ENCODE measurements at regions not wholly inside any gene's neighbourhood (a gene's known extent, or its start where the extent isn't known, plus 50 kb on each side); places are given as distances from the start of the nearest gene placed in this dataset.

DNA sequence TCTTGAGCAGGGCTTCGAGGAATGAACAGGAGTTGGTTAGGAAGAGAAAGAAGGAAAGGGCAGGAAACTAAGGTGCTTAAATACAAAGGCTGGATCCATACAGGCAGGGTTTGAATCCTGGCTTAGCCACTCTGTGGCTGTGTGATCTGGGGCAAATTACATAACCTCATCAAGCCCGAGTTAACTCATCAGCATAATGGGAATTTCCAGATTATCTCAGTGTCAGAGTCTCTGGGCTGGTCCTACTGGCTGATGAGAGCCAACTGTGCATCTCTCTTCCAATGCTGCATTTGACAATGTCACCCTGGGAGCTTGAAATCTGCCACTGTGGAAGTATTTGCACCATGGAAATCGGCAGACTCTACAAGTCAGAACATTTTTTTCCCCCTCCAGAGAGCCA lies 83.8 kb upstream of the SLC6A6 start:
- DNase-seq: peak in 2 of 4 experiments; percentile 11 to 30

DNA sequence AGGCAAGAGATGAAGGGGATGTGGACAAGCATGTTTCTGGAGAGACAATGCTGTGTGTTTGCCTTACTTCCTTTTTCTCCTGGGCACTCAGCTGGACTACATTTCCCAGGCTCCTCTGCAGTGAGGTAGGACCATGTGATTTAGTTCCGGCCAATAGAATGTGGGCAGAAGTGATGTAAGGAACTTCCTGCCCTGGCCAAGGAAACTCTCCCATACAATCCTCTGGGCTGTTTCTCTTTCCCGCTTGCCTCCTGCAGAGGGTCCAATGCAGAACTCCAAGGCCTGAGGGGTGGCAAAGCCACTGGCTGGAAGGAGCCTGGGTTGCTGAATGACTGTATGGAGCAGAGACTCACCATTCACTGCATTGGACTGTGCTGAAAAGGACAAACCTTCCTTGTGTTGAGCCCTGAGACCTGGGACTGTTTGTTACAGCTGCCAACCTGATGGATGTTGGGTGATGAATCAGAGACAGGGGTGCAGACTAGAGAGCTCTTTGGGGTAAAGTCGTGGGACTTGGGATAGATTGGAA lies 82.7 kb upstream of the SLC6A6 start:
- peak; percentile 86 to 93 (median 90) for DNase-seq

DNA sequence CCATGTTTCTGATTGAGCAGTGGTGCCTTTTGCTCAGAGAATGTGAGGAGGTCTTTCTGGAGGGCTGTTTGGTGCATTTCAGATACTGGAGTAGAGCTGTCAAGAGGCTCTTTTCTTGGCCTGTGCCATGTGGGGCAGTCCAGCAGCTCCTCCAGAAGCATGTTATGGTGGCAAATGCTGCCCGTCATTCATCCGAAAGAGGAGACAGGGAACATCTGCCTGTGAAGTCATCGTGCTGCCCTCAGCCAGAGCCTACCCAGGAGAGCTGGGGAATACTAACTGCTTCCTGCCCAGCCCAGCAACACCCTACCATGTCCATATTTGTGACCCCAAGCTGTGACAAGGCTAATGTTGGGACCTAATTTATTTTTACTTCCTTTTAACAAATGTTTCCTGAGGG lies 82.2 kb upstream of the SLC6A6 start:
- no peak for DNase-seq

DNA sequence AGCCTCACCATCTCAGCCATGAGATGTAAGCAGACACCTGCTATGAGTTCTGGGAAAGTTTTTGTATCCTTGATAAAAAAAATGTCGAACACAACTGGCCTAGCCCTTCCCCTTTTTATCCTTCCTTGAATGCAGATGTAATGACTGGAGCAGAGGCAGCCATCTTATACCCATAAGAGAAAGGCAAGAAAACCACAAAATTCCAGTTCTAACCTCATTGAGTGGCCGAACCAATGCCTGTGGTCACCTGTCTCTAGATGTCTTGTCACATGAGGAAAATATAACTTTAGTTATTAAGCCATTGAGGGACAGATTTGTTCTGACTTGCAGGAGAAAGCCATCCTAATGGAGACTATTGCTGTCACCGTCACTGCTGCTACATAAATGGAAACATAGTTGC lies 80.4 kb upstream of the SLC6A6 start:
- DNase-seq: no peak

DNA sequence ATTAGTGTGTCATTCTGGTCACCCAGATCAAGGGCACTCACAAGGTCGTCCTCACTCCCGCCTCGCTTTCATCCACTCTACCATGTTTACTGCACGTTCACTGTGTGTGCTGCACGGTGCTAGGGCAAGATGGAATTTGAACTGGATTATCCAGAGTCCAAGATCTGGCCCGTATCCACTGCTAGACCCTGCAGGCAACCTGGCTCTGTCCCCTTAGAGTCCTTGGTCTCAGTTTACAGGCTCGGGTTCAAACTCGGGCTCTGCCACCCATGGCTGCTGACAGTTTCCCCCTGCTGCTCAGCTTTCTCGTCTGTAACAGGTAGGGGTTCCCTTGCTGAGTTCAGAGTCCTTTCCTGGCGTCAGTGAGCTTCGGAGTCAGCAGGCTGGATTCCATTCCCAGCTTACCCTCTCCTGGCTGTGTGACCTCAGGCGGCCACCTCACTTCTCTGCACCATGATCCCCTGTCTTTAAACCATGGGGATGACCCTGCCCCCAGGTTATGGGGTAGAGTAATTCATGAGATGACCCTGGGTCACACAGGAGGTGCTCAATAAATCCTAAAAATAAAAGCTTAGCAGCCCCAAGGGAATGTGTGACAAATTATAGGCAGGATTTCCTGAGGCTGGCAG lies 79.6 kb upstream of the SLC6A6 start:
- no peak for DNase-seq

DNA sequence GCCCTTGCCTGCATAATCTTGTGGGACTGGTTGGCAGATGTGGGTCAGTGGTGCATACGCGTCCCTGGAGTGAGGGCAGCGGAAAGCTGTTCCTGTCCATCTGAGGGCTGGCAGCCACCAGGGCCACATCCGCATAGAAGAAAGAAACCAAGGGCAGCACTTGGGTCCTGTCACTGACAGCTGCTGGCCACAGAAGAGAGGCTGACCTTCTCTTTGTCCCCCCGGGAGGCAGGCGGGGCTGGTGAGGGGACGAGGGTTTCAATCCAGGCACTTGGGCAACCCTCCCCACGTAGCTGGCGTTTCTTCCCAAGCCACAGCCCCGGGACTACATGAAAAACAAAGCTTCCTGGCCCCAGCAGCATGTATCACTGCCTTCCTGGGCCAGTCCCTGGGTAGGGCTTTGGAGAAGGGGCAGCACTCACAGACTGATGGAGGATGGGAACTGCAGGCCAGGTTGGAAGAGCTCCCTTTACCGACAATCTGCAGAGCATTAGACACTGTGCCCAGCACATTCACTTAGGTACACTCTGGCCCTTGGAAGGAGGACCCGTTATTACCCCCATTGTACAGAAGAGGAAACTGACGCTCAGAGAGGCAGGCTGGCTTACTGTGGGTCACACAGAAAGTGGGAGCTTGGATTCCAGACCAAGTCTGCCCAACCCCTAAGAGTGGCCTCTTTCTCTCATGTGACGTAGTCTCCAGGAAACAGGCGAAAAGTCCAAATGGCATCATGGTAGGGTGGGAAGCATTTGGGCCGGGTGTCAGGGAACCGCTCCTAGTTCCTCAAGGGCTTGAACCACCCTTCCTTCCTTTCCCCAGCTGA lies 78.8 kb upstream of the SLC6A6 start:
- no peak for DNase-seq

DNA sequence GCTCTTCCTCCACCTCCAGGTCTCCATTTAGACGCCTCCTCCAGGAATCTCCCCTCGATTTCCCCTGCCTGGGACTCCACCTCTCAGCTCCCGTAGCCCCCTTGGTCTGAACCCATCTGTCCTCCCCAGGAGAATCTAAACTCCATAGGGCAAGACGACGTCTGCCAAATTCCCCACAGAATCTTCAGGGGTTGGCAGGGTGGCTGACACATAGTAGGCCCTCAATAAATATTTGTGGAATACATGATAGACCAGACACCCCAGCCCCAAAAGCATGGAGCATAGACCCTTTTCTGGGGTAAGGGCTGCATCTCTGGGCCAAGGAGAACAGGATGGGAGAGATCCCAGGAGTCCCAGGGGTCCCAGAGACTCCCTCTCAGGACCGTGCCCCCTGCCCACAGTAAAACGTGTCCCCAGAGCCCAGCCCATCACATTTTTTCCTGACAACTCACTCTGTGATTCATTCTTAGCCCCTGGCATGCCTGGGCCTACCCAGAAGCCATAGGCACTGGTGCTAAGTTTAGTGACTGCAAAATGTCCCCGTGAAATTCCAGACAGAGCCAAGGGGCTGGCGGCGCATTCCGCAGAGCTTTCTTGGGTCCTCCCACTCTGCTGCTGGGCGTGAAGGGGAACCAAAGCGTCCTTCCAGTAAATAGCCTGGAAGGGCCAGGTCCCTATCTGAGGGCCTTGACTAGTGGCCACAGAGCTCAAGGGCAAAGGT lies 78.0 kb upstream of the SLC6A6 start:
- no peak for DNase-seq

DNA sequence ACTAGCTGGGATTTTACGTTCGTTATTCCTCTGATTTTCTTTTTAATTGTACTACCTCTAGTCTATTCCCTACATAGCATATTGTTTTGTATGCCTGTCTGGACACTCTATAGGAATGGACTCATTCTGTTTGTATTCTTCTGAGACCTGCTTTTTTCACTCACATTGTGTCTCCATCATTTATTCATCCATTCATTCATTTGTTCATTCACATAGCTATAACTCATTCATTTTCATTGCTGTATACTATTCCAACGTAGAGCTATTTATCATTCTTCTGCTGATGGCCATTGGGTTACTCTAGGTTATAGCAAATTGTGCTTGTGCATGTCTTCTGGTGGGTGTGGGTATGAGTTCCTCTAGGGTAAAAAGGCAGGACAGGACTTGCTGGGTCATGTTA lies 74.0 kb upstream of the SLC6A6 start:
- DNase-seq: no peak

DNA sequence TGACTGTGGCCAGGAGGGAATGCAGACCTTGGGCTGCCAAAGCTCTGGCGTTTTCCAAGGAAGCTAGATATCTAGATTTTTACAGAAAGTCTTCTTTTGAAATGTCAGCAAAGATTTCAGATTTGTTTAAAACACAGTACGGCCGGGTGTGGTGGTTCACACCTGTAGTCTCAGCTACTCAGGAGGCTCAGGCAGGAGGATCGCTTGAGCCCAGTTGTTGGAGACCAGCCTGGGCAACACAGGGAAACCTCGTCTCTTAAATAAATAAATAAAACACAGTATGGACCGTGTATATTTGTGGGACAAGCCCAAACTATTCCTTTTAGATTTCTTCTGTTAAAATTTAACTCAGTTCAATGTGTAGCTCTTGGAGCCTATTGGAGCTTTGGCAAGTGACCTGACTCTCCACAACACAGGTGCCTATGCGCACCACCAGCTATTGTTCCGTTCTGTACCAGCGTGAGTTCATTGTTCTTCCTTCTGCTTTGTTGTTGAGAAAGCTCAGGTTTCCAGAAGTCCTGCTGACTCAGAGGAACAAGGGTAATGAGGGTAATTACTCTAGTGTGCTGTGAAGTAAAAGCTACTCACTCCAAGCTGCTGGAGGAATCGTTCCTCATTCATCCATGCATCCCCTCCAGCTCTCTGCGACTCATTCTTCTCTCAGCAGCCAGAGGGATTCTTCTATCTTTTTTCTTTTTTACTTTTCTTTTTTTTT lies 73.1 kb upstream of the SLC6A6 start:
- peak; percentile 44 to 69 (median 60) for DNase-seq

DNA sequence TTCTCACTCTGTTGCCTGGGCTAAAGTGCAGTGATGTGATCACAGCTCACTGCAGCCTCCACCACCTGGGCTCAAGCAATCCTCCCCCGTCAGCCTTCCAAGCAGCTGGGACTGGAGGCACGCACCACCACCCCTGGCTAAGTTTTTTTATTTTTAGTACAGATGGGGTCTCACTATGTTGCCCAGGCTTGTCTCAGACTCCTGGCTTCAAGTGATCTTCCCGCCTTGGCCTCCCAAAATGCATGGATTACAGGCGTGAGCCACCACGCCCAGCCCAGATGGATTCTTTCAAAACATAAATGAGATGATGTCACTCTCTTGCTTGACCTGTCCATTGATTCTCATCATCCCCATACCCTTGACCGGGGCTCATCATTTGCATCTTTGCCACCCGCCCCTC lies 72.6 kb upstream of the SLC6A6 start:
- no peak for DNase-seq

DNA sequence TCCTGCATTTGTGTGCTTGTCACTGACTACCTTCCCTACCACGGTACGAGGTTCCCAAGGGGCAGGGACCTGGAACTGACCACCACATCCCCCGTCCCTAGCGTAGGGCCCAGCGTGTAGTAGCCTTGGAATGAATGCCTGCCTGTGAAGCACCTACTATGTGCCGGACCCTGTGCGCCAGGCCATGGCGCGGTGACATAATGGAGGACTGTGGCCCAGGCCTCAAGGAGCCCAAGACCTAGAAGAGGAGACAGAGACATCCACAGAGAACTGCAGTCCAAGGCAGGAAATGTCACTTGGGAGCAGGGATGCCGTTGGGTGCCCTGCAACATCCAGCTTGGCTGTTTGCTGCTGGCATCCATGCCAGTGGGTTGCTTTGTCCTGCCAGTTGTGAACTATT lies 71.9 kb upstream of the SLC6A6 start:
- DNase-seq: no peak

DNA sequence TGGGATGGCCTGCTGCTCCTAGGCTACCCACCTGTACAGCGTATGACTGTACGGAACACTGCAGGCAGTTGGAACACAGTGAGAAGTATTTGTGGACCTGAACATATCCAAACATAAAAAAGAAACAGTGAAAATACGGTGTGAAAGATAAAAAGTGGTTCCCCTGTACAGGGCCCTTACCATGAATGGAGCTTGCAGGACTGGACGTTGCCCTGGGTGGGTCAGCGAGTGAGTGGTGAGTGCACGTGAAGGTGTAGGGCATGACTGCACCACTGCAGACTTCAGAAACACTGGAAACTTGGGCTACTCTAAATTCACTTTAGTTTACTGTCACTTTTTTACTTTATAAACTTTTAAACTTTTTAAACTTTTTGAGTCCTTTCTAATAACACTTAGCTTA lies 71.2 kb upstream of the SLC6A6 start:
- no peak for DNase-seq

DNA sequence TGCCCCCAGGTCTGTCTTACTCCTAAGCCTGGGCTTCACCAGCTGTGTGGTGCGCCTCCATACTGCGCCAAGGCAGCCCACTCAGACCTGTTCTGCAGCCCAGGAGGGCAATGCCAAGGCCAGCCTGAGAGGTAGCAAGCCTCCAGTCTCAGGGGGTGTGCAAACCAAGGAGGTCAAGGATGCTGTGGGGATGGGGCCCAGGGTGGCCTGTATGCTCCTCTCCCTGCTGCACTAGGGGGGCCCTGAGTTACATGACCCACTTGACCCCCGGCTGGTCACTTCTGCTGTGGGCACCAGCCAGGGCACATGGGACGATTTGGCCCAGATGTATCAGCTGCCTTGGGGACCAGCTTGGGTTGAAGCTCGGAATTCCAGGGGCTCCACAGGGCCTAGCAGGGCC lies 70.0 kb upstream of the SLC6A6 start:
- DNase-seq: no peak

DNA sequence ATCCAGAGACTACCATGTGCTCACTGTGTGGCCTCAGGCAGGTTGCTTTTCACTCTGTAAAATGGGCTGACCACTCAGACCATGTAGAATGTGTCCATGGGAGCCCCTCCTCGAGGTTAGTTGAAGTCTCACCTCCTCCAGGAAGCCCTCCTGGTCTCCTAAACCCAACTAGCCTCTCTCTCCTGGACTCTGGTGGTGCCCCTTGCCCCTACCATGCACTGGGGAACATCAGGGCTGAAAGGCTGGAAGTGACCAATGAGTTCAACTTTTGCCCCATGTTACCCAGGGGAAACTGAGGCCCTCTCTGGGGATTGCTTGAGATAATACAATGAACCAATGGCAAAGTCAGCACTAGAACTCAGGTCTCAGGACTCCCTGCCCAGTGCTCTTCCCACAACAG lies 69.2 kb upstream of the SLC6A6 start:
- DNase-seq: no peak

DNA sequence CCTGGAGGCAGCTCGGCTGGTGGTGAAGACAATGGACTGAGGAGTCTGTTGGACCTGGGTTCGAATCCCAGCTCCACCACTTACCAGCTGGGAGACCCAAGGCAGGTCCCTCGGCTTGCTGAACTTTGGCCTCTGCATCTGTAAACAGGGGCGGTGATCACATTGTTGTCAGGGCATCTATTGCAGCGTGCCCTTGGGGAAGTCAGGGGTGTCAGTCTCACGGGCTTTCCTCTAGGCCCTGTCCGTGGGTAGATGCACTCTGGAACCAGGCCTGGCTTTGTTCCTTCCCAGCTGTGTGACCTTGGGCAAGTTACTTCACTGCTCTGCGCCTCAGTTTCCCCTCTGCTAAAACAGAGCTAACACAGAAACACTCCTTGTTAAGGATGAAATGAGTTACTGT lies 68.8 kb upstream of the SLC6A6 start:
- peak; percentile 53 to 75 (median 74) for DNase-seq

DNA sequence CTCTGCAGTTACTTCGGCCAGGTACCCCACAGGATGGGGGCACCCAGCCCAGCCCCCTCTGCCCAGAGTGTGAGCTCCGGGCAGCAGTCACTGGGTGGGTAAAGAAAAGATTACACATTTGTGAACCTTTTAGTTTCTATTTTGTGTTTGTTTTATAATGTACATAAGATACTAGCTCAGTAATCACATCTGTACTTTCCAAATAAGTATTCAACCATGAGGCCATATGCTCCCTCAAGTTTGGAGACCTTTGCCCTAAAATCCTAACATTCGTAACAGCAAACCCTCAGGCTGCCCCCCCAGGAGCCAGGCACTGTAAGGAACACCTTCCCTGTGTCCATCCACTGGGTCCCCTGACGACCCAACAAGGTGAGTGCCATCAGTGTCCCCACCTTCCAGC lies 68.3 kb upstream of the SLC6A6 start:
- DNase-seq: no peak

DNA sequence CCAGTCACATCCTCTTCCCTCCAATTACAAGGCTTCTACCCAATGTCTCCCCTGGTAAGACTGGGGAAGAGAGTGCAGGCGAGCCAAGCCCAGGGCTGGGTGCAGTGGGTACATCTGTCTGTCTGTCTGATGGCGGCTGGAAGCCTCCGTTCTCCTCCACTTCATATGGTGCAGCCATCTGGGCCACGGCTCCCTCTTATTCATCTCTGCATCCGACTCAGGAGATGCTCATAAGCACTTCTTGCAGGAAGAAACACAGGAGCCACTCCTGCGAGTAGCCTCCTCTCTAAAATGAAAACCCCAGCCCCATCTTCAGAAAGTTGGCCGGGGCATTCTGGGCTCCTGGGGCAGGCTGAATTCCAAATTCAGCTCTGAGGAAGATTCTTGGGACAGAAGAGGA lies 67.5 kb upstream of the SLC6A6 start:
- no peak for DNase-seq

DNA sequence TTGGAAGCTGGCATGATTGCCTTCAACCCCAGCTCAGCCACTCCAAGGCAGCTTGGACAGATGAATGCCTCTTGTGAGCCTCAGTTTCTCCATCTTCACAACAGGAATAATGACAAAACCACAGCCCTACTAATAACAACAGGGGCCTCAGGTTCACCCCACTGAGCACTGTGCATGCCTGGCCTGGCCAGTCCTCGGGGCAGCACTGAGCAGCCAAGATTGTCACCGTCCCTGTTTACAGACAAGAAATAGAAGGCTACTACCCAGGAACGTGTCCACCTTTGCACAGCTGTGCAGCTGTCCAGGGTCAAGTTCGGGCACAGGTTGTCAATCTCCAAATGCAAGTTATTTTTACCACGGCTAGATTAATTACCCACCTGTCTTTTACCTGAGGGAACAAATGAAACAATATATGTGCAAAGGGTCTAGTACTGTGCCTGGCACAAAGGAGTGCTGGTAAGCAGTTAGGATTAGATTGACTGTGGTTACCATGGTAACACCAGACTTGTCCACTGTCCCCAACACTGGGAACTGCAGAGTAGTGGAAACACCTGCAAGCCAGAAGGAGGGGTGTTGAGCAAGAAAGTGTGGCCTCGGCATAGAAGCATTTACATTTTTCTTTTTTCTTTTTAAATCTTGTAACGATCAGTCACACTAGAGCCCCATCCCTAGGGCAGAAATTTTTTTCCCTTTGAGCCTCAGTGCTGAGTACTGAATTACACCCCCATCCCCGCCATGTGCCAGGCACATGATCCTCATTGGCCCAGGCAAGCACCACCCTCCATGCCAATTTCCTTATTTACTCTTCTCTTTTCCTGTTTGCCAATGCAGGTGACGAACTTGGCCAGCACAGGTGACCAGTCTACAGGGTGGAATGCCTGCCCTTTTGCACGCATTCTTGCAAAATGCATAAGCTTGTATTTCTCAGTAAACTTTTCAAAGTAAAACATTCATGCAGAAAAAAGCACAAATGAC lies 66.3 kb upstream of the SLC6A6 start:
- peak; percentile 3 to 54 (median 42) for DNase-seq

DNA sequence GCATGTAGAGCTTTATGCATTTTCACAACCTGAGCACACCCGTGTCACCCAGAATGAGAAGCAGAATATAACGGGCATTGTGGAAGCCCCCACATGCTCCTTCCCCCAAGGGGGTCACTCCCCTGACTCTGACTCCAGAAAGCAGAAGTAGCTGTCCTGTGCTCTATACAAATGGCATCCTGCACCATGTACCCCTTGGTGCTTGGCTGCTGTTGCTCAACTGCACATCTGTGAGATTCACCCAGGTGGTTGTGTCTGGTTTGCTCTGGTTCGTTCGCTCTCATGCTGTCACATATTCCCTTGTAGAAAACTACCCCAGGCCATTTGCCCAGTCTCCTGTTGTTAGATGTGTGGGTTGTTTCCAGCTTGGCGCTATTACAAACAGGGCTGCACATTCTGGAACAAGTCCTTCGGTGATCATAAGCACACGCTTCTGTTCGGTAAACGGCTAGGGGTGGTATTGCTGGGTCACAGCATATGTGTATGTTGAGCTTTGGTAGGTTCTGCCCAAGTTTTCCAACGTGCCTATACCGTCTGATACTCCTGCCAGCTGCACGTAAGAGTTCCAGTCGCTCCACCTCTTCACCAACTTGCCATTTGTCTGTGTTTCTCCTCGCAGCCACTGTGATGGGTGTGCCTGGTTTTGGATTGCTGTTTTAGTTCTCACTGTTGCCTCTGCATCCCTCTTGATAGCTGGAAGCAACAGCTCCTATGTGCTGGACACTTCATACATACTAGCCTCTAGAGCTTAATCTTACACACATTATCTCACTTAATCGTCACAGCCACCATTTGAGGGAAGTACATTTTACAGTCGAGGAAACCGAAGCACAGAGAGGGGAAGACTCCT lies 65.4 kb upstream of the SLC6A6 start:
- peak in 1 of 4 experiments; percentile 3 for DNase-seq

DNA sequence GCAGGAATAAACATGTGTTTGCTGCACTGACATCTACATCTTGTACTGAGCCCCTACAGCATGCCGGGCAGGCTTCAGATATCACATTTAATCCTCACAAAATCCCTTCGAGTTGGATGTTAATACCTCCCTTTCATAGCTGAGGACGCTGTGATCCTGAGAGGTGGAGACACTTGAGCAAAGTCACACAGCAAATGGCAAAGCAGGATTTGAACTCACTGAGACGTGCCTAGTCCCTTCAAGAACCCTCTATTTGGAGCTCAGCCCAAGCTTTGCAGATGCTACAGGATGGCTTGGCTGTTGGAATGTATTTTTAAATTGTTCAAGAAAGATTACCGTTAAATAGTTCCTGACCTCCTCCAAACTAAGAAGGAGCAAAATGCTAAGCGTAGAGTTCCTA lies 64.6 kb upstream of the SLC6A6 start:
- no peak for DNase-seq

DNA sequence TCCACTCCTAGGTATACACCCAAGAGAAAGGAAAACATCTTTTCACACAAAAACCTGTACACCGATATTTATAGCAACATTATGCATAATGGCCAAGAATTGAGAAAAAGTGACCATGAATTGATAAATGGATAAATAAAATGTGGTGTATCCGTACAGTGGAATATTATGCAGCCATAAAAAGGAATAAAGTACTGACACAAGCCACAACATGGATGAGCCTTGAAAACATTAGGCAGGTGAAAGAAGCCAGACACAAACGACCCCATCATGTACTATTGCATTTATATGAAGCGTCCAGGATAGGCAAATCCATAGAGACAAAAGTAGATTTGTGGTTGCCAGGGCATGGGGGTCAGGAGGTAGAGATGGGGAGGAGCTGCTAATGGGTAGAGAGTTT lies 64.2 kb upstream of the SLC6A6 start:
- no peak for DNase-seq
